ENCODE measurements at regions not wholly inside any gene's neighbourhood (a gene's known extent, or its start where the extent isn't known, plus 50 kb on each side); places are given as distances from the start of the nearest gene placed in this dataset.

- intact Hi-C loops (cut with DNase I): loop anchor here in 1 of 10 donors (10.0 kb wide), 1 partner anchor 151 kb away; no protein-coding TSS in a partner anchor
- no peaks in the 10 kb centered on the region for H3K27me3 ChIP-seq
- no peak overlapping the region for H3K4me3 ChIP-seq
- no peaks in the 10 kb centered on the region for H3K4me1 ChIP-seq
- H3K36me3 ChIP-seq: no peaks in the 10 kb centered on the region
- WGBS, 2 donors: 92% methylated on average over 5 of the region's 5 CpGs
- no peaks in the 10 kb centered on the region for H3K9me3 ChIP-seq
- no peak for ATAC-seq
- no peak for TF ChIP-seq CTCF (IDR thresholded peaks at IDR 0.05)
- H3K27ac ChIP-seq: no peak overlapping the region
- DNase-seq: no peak
Observed at GRCh38 chr9:31355159-31355882, 1029.1 kb upstream of the ACO1 start.

- no peak for TF ChIP-seq CTCF (IDR thresholded peaks at IDR 0.05)
Observed at GRCh38 chr9:31355965-31356364, 1028.5 kb upstream of the ACO1 start.

GRCh38 chr9:31359071-31359470 is 1025.4 kb upstream of the ACO1 start:
- H3K36me3 ChIP-seq: no peaks in the 10 kb centered on the region
- no peaks in the 10 kb centered on the region for H3K9me3 ChIP-seq
- H3K27me3 ChIP-seq: no peaks in the 10 kb centered on the region
- no peak for ATAC-seq
- no peak overlapping the region for H3K4me3 ChIP-seq
- no peak for DNase-seq
- TF ChIP-seq CTCF (IDR thresholded peaks at IDR 0.05): no peak
- no peaks in the 10 kb centered on the region for H3K4me1 ChIP-seq
- no peak overlapping the region for H3K27ac ChIP-seq
- intact Hi-C loops (cut with DNase I): loop anchor here in 1 of 10 donors (10.0 kb wide), 1 partner anchor 154 kb away; no protein-coding TSS in a partner anchor

More at GRCh38 chr9:31355965-31356364, 1028.5 kb upstream of the ACO1 start:
- no peaks in the 10 kb centered on the region for H3K9me3 ChIP-seq
- H3K4me3 ChIP-seq: no peak overlapping the region
- no peaks in the 10 kb centered on the region for H3K36me3 ChIP-seq
- H3K27me3 ChIP-seq: no peaks in the 10 kb centered on the region
- ATAC-seq (no peak), DNase-seq (no peak)
- intact Hi-C loops (cut with DNase I): loop anchor here in 1 of 10 donors (10.0 kb wide), 1 partner anchor 151 kb away; no protein-coding TSS in a partner anchor
- H3K4me1 ChIP-seq: no peaks in the 10 kb centered on the region
- H3K27ac ChIP-seq: no peak overlapping the region

DNA sequence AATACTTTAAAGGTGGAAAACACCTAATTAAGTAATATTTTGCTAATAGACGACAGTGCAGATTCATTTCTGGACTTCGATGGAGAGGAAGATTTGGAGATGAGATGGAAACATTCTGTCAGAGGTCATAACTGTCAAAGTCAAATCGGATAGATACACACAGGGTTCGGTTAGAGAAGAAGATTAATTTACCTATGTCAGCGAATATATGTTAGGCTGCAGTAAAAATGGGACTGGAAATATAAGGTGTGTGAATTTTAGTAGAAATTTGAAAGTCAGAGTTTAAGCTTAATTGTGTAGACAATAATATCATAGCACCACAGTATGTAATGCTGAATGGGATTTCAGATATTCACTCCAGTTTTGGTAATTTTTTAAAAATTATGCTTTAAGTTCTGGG is 1020.3 kb upstream of the ACO1 start:
- no peak for DNase-seq
- Histone ChIP-seq H3K27ac (no peak overlapping the region), H3K4me1 (no peaks in the 10 kb centered on the region), H3K27me3 (no peaks in the 10 kb centered on the region), H3K36me3 (no peaks in the 10 kb centered on the region), H3K4me3 (no peak overlapping the region), H3K9me3 (no peaks in the 10 kb centered on the region)
- no peak for ATAC-seq
- intact Hi-C loops (cut with DNase I): no loop called here
- 76 to 90% methylated on average over 5 of the region's 5 CpGs for WGBS, 2 donors
- TF ChIP-seq CTCF (IDR thresholded peaks at IDR 0.05): no peak
